HG03457 (cell line): ENCODE measurements at regions not wholly inside any gene's neighbourhood (a gene's known extent, or its start where the extent isn't known, plus 50 kb on each side); places are given as distances from the start of the nearest gene placed in this dataset.

Experiments
- ATAC-seq: cut with Tn5 transposase; IDR thresholded peaks from one replicate; pipeline ENCODE4 v1.9.1; 2021; ENCODE audit warnings: moderate number of reproducible peaks; ENCODE audit not compliant: unreplicated experiment

DNA sequence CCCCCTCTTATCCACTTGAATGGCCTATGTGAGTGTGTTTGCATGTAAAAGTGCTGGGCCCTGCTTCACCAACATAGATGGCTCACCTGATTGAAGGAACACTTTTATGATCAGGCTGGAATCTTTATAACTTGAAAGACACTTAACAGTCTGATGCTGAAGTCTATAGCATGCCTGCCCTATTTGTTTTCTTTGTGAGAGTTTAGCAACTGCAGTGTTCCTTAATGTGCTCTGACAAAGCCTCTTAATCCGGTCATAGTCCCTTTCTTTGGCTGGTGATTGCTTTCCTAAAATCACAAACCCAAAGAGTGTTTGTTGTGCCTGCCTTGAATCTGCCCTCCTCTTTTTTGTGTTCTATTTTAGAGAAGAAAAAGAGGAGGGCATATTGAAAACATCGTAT is 1382.8 kb upstream of the CELF4 start:
- ATAC-seq: no peak

DNA sequence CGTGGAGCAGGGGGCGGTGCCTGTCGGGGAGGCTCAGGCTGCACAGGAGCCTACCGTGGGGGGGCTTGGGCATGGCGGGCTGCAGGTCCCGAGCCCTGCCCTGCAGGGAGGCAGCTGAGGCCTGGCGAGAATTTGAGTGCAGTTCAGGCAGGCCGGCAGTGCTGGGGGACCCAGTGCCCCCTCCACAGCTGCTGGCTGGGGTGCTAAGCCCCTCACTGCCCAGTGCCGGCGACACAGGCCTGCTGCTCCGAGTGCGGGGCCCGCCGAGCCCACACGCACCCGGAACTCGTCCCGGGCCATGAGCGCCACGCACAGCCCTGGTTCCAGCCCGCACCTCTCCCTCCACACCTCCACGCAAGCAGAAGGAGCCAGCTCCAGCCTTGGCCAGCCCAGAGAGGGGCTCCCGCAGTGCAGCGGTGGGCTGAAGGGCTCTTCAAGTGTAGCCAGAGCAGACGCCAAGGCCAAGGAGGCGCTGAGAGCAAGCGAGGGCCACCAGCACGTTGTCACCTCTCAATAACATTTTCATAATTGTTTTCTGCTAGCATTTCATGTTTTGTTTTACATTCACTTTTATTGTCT is 1378.9 kb upstream of the CELF4 start:
- no peak for ATAC-seq

DNA sequence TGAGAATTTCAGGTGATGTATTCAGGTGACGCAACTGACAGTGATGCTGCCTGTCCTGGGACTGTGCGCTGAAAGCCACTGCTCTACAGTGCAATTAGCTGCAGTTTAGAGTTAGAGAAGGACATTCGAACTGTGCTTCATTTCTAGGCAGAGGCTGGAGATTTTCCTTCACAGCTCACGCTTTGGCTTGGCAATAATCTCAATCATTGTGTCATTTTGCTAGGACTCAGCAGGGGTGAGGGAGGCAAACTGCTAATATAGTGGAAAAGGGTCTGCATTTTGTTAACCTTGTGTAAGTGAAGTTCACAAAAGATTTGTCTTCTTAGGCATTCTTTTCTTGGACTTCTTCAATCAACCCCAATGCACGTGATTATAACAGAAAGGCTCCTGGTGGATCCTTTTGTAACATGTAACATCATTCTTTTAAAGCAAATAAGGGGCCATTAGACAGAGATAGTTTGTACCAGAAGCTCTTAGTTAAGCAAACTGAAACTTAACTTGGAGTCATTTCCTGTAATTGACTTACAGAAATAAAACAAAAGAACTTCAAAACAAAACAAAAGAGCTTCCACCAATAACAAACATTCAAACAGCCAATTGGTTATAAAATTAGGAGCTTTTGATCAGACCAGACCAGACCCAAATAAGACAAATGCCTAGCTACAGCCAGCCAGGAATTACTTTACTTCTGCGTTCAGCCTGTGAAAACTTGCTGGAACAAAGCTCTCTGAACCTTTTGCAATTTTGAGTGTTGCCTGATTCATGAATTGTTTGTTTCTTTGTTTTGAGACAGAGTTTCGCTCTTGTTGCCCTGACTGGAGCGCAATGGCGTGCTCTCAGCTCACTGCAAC is 1376.3 kb upstream of the CELF4 start:
- ATAC-seq: peak; percentile 5

DNA sequence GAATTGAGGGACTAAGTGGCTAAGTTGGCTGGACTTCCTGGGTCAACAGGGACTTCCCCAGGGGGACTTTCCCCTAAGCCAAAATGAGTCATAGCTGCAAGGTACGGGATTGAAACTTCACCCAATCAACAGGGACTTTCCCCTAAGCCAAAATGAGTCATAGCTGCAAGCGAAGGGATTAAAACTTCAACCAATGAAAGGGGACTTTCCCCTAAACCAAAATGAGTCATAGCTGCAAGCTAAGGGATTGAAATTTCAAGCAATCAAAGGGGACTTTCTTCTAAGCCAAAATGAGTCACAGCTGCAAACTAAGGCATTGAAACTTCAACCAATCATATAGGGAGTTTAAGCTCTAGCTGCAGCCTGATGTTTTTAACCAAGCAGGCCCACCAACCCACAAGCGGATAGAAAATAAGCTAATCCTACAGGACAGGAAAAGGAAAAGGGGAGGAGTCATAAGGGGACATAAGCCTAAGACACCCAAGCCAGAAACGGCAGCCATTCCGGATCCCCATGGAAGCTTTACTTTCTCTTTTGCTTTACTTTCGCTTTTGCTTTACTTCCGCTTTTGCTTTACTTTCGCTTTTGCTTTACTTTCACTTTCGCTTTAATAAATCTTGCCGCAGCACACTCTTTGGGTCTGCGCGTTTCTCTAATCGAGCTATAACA is 1375.4 kb upstream of the CELF4 start:
- ATAC-seq: peak; percentile 66

DNA sequence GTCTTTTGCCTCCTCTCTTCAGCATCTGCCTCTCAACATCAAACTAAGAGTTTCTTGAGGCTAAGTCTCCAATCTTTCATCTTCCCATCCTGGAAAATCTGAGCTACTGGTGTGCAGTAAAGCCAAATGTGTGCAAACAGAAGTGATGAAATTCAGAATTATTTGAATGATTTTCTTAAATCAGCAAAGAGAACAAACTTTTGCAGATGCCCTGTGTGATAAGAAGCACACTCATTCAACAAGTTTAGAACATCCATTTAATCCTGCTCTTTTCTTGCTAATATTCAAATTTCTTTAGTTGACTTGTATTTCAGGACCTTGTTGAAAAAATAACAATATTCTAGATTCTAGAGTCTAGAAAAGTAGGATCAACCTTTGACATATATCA is 1374.9 kb upstream of the CELF4 start:
- ATAC-seq: peak; percentile 23

DNA sequence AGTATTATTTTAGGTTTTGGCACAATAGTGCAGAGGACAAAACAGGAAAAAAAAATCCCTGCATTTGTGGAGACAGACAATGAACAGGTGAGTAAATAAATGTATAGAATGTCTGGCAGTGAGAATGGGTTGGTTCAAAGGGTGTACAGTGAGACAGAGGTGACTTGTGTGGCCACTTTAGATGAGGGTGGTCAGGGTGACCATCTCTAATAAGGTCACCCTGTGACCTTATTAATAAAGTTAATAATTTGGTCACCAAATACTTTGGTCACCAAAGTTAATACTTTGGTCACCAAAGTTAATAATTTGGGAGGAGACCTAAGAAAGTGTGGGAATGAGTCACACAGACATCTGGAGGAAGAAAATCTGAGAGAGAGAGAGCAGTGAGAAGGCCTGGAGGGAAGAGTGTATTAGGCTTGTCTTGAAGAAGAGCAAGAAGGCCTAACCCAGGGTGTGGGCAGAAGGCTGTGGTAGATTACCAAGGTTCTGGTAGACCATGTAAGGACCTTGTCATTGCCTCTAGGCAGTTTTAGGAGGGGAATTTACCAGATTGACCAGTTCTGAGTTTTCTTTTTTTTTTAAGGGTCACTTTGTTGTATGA is 1368.4 kb upstream of the CELF4 start:
- ATAC-seq: peak; percentile 87

DNA sequence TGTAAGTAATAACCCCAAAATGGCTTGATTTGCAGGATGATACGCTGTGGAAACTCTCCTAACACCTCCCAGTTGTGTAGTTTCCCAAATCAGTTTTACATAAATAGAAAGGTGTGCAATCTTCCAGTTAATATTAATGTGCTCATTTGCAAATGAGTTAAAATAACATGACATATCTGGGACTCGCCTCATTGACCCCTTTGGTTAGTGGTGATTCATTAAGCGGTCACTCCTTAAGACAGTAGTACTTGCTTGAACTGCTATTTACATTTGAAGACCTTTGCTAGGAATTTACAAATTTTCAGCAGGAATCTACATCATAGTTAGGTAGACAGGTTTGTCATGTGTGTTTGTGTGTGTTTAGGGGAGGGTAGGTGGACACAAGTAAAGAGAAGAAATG is 1367.7 kb upstream of the CELF4 start:
- peak; percentile 47 for ATAC-seq

DNA sequence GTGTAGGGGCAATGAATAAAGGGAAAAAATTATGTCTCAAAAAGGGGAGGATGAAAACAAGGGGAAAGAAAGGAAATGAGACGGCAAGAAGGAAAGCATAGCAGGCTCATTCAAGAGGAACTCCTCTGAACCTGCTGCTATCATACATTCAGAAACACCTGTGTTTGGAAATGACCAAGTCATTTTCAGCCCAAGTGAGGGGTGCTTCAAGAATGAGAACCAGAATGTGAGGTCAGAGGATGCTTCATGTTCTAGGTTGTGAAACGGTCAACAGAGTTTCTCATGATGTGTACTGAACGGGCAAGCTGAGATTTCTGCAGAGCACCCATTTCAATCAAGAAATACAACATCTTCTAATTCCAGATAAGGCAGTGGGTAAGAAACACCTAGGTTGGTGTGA is 1367.2 kb upstream of the CELF4 start:
- ATAC-seq: peak; percentile 40

DNA sequence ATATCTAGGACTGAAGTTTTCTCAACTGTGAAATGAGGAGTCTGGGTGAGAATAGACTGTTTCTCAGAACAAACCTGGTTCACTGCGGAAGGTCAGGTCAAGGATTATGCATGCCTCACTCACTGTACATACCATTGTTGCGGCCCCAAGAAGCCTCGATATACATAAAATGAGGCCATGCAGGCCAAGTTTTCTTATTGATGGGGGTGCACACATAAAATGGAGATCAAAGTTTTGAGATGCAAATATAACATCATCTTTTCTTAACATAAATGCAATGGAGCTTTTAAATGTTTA is 1366.1 kb upstream of the CELF4 start:
- no peak for ATAC-seq

DNA sequence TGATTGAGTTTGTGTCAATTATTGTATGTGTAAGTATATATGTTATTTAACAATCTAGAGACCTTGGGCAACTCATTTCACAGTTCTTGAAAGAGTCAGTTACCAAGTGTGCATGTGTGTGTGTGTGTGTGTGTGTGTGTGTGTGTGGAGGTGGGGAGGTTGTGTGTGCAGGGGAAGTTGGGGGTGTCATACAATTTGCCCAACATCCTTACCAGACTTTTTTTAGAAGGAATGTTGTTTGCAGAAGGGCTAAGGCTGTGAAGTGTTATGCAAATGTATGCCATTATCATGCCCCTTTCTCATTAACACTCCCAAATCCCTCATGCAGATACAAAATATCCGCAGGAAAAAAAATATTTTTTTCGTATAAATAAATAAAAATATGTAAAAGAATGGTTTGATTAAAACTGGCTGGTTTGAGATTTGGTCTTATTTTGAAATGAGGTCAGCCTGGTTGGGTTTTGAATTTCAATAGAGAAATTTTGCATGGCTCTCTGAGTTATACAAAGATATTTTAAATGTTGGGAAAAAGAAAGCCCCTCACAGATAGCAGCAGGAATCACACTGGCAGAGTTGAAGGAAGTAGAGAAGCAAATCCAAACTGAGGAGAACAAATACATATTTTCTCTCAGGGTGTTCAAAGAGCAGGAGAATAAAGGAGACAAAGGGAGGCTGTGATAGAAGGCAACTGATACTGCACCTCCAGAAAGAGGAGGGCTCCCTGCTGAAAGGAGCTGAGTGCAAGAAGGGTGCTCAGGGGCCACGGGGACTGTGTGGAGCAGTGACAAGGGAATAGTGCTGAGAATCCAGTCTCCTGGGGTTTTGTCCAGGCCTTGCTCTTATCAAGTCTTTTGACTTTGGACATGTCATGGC is 1365.5 kb upstream of the CELF4 start:
- ATAC-seq: no peak

DNA sequence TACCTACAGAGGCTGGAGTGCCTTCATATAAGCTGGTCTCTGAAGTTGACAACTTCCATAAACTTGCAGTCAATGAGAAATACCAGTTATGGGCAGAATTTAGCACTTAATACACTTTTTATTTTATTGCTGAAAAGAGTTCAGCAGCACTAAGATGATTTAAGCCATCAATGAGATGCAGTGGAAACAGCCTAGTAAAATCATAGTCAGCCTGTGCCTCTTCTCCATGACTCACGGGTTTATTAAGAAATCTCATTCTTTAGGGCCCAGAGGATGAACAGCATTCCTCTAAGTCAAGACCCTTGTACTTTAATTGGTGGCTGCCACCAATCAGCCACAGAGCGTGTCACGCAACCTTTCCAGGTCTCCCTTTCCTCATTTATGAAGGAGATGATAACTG is 1357.9 kb upstream of the CELF4 start:
- no peak for ATAC-seq

DNA sequence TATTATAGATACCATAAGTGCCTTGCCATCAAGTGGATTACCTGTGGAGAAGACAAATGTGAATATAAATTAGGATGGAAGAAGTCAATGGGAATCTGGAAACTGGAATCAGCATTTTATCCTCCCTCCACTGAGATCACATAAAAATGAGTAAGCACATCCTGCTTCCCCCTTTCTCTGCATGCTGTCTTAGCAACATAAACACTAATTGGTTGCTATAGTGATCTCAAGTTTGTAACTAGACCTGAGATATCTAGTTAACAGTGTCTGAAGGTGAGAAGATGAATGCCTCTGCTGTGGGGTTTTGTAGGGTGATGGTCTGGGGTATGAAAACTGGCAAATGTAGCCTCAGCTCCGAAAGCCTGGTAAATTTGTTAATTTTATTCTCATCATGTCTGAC is 1357.5 kb upstream of the CELF4 start:
- no peak for ATAC-seq

DNA sequence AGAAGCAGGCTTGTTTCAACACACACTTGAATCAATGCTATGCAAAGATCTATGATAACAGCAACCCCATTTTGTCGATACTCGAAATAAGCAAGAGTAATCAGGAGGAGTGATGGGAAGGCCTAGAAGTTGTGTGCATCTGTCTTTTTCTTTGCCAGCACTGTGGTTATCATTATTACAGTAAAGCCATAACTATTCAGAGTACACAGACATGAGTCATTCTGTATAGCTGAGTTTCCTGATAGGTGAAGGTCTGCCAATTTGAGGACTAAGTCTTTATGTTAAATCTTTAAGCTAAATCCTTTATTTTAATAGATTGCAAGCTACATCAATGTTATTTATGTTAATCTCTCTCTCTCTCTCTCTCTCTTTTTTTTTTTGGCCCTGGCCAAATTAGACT is 1344.4 kb upstream of the CELF4 start:
- ATAC-seq: no peak

DNA sequence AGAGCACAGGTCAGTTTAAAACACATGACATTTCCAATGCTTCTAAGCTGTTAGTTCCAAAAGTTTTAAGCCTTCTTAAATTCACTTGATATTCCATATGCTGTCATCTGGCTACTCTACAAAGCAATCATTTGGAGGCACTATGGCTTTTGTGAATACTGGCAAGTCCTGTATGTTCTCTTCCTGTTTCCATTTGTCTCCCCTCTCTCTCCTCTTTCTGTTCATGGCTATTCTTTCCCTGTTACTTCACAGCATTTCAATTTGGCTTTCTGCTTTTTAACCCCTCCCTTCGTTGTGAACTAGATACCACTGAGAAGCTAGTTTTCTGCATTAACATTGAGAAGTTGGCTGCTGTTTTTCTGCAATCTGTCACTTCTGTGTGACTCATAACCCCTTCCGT is 1337.2 kb upstream of the CELF4 start:
- no peak for ATAC-seq

DNA sequence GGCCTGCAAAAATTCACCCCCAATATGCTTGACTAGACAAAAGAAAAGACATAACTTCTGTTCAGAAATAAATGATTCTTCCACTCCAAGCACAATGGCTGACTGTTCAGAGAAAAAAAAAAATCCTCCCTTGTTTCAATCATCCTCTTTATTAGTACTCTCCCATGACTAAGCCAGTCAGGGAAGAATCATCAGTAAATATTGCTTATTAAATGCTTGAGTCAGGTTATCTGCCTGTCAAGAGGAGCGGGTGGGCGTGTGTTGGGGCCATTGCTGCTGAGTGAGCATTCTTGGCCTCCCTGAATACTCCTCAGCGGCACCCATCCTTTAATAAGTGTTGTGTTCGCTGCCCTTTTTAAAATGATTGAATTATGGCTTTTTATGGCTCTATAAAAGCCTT is 1334.8 kb upstream of the CELF4 start:
- ATAC-seq: no peak

DNA sequence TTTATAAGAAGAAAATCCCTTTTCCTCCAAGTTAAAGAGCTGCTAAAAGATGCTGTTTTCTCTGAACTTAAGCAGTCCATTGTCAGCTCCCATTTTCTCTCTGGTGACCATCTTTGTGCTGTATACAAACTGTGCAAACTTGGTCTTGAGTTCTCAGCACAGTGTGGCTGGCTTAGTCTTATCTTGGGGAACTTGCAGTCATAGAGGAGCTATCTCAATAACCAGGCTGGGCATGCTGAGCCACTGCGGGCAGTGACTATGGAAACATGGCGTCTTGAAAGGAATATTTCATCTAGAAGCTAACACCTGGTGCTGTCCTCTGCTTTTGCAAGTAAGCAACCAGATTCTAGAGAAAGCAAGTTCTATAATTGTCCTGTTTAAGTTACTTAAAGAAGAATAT is 1334.4 kb upstream of the CELF4 start:
- ATAC-seq: no peak

DNA sequence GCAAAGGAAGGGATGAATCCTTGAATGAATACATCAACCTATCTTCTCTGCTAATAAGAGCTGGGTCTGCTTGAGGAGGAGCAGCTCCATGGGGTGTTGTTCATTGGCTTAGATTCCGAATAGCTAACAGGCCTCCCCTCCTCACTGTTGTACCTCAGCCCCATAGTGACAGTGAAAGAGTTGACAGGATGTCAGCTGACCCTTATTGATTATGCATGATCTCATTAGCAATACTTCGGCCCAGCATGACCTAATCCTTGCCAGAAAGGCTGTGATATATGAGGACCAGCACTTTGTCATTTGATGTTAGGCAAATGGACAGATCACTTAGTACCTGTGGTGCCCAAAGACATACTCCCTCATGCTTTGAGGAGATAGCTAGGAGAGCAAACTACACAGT is 1333.7 kb upstream of the CELF4 start:
- no peak for ATAC-seq

DNA sequence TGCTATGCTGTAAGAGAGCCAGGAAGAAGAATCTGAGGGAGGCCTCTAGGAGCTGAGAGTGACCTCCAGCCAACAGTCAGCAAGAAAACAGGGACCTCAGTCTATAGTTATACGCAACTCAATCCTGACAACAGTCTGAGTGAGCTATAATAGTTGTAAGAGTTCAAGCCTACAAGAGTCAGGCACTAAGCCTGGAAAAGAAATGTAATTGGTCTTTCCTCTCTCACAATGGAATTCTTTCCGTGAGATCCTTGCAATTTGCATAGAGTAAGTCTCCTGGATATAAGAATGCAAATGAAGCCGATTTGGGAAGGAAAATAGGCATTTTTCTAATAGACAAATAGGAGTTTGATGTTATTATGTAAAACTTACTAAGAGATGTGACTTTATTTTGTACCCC is 1332.6 kb upstream of the CELF4 start:
- ATAC-seq: no peak

DNA sequence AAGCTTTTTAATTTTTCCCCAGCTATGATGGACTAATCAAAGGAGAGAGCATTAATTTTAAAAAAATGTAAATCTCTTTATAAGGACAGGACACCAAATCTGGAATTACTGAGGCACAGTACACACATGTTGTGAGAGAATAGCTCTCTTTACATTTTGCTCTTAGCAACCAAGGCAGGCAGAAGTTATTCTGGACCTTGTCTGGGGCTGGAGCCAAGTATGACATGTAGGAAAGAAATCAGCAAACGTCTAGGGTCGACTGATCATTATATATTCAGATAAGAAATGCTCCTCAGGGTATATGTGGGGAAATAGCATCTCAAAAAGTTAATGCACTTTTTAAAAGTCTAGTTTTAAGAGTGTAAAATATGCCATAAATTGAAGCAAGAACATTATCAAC is 1330.0 kb upstream of the CELF4 start:
- ATAC-seq: no peak

DNA sequence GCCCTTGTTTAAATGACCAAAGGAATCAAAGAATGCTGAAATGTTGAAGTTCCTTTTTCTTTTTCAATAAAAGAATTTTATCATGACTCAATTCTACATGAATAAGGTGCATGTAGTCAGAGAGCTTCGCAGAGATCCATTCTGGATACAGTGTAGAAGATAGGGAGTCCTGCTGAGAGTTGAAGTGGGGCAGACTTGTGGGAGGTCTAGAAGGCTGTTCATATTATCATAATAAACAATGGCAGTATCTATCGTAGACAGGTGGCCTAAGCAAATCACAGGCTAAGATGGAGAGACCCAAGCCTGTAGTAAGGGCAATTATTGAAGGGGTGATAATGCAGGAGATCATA is 1322.0 kb upstream of the CELF4 start:
- no peak for ATAC-seq
